GM12892 (cell line): ENCODE measurements at regions not wholly inside any gene's neighbourhood (a gene's known extent, or its start where the extent isn't known, plus 50 kb on each side); places are given as distances from the start of the nearest gene placed in this dataset.

ENCODE experiments used
- POLR2A ChIP-seq: IDR thresholded peaks from 2 replicates; pipeline ENCODE4 v1.6.1; 2011; ENCODE audit warnings: low read depth, low read length, control low read depth
- POLR2AphosphoS5 ChIP-seq: IDR thresholded peaks from 2 replicates; pipeline ENCODE4 v1.6.1; 2011; ENCODE audit warnings: low read depth, low read length, control low read depth
- TAF1 ChIP-seq: IDR thresholded peaks from 2 replicates; pipeline ENCODE4 v1.6.1; 2011; ENCODE audit warnings: low read depth, mild to moderate bottlenecking, control low read depth, low read length, borderline replicate concordance

DNA sequence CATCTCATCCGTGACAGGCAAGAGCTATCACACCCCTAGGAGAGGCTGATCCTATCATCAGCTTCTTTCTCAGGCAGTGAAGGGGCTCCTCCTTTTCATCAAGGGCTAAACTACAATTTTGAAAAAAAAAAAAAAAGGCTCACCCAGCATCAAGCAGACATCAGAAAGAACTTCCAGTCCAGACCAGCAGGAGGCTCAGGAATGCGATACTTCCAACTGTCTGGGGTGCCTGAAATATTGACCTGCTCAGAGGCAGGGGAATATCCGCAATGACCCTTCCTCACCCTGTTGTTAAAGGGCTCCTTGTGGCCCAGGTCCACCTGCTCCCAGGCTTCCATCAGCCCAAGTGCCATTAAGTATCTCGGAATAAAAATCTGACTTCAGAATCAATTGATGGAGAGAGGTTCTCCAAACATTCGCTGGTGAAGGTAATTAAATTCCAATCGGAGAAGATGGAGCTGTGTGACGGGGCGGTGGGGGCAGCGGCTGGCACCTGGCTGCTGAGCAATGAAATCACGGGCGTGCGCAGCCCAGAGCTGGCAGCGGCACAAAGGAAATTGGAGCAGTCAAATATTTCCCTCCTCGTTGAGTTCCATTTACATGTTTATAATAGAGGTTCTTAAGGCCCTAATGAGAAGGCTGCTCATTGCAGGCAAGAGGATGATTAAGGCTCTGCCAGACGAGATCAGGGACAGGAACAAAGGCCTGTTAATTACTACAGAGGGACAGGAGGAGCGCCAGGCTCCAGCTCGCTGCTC, 69.0 kb upstream of the THY1 start:
- TF ChIP-seq POLR2AphosphoS5 (no peak), POLR2A (no peak), TAF1 (no peak)
